NCI-H82 treated with DMSO at 0.1 percent for 48 hours (cell line): ENCODE measurements at regions not wholly inside any gene's neighbourhood (a gene's known extent, or its start where the extent isn't known, plus 50 kb on each side); places are given as distances from the start of the nearest gene placed in this dataset.
"Not testable (repeated sequence)": the region's sequence is repeated elsewhere in the genome, so short reads cannot be mapped to it uniquely, and the experiment has no call there.

Source experiments
- DNase-seq: peaks from one replicate; lab custom pipeline; 2025; ENCODE audit not compliant: unreplicated experiment; lab: John Stamatoyannopoulos, UW

GRCh38 chr3:150357923-150358607 lies 50.0 kb upstream of the TSC22D2 start:
- no peak for DNase-seq

- no peak for DNase-seq
Measured at GRCh38 chr3:150357140-150357539, 51.0 kb upstream of the TSC22D2 start.

GRCh38 chr3:150355574-150355973 lies 52.5 kb upstream of the TSC22D2 start:
- no peak for DNase-seq

- no peak for DNase-seq
Measured at GRCh38 chr3:150352931-150353330, 55.2 kb upstream of the TSC22D2 start.

GRCh38 chr3:150351398-150351797 lies 56.7 kb upstream of the TSC22D2 start:
- DNase-seq = no peak

GRCh38 chr3:150349314-150350097 lies 58.6 kb upstream of the TSC22D2 start:
- no peak for DNase-seq

DNA sequence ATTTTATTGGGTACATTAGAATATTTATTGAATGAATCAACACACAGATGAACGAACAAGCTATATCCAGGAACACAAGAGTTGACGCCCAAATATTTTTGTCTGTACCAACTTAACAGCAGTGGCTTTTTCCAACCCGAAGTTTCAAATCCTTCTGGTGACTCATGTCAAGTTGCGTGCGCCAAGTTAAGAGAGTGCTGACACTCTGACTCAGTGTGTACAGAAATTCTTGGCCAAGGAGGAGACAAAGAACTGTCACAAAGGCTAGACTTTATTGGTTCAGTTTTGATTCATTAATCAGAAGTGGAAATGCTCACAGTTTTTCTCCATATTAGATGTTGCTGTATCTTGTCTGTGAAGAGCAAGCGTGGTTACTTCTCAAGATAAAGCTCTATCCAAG lies 59.6 kb upstream of the TSC22D2 start:
- DNase-seq = no peak

GRCh38 chr3:150346981-150347863 lies 60.9 kb upstream of the TSC22D2 start:
- no peak for DNase-seq

GRCh38 chr3:150346266-150346665 lies 61.8 kb upstream of the TSC22D2 start:
- DNase-seq = no peak

- no peak for DNase-seq
Measured at GRCh38 chr3:150345021-150345538, 63.0 kb upstream of the TSC22D2 start.

- DNase-seq = no peak
Measured at GRCh38 chr3:150344079-150344759, 63.9 kb upstream of the TSC22D2 start.

DNA sequence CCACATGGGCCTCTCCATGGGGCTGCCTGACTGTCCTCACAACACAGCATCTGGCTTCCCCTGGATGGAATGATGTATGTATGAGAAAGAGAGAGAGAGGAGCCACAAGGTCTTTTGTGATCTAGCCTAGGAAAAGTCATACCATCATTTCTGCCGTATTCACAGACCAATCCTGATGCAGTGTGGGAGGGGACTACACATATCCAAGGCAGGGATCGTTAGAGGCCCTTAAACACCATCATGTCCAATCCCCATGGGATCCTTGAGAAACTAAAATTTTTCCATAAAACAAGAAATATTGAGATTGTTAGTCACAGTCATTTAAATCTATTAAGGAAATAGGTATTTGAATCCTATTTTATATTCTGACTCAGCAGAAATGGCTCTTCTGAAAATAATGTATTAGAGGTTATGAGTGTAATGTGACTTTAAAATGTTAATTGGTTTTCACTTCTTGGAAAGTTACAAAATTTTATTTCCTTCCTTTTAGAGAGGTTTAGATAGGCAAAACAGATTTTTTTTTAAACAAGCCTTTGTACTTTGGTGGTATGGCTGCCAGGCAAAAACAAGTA lies 65.1 kb upstream of the TSC22D2 start:
- no peak for DNase-seq

DNA sequence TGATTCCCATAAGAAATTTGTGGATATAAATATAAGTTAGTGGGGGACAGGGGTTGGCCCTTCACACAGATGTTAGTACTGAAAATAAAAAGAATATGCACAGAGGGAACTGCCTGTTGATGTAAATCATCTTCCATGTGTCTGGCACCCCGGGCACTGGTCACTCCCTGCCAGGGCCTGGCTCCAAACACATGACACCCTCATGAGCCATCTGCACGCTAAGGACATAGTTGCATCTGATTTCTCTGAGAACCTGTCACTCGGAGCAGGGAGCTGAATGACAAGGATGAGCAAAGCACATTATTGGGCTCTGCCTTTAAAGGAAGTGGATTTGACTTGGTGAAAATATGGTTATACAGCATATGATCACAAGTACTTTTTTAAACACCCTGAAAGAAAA lies 66.2 kb upstream of the TSC22D2 start:
- no peak for DNase-seq

DNA sequence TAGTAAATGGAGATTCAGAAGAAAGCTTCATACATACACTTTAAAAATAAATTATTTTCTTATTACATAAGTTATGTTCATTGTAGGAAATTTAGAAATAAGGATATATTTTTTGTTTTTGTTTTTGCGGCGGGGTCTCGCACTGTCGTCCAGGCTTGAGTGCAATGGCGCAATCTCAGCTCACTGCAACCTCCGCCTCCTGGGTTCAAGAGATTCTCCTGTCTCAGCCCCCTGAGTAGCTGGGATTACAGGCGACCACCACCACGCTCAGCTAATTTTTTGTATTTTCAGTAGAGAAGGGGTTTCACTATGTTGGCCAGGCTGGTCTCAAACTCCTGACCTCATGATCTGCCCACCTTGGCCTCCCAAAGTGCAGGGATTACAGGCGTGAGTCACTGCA lies 71.7 kb upstream of the TSC22D2 start:
- not testable (repeated sequence) for DNase-seq

DNA sequence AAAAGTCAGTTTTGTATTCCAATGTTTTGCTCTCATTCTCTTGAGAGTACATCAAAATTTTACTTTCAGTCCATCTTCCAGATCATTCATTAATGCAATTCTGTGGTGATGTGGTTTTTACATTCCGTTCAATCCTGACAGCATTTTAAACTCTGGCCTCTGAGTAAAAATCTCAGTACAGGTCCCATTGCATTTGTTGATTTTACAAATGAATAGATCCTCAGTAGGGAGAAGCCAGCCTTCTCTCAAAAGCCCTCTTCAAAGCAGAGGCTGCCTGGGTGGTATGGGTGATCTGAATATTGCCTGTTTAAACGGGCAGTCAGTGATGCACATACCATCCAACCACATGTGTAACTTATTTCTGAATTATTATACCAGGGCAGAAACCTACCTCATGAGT lies 72.5 kb upstream of the TSC22D2 start:
- no peak for DNase-seq

- DNase-seq = no peak
Measured at GRCh38 chr3:150334974-150335373, 73.1 kb upstream of the TSC22D2 start.

GRCh38 chr3:150333477-150333876 lies 74.6 kb upstream of the TSC22D2 start:
- DNase-seq = no peak

DNA sequence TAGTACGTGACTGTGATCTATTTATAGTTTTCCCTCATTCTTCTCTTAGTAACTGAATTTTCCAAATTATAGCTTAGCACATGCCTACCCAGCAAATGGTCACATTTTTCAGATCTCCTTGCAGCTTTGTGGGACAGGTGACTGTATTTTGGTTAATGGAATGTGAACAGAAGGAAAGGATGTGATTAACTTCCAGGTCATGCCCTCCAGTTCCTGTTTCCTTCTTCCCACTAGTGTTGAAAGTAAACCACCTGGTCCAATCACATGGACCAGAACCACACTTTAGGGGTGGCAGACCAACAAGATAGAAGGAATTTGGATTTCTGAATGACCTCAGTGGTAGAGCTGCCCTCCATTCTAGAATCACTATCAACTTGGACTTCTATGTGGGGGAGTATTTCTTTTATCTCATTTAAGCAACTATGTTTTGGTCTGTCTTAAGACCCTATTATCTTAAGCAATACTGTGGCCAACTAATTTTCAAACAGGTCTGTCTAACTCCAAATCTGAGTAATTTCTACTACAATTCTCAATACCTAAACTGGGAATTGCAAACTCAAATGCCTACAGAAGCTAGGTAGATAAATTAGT lies 76.0 kb upstream of the TSC22D2 start:
- no peak for DNase-seq

GRCh38 chr3:150330872-150331271 lies 77.2 kb upstream of the TSC22D2 start:
- no peak for DNase-seq

- no peak for DNase-seq
Measured at GRCh38 chr3:150330174-150330573, 77.9 kb upstream of the TSC22D2 start.
